ENCODE measurements at regions not wholly inside any gene's neighbourhood (a gene's known extent, or its start where the extent isn't known, plus 50 kb on each side); places are given as distances from the start of the nearest gene placed in this dataset.
"Not testable (repeated sequence)": the region's sequence is repeated elsewhere in the genome, so short reads cannot be mapped to it uniquely, and the experiment has no call there.

GRCh38 chr7:20541608-20542349 lies 73.7 kb upstream of the ABCB5 start:
- H3K27ac Mint-ChIP-seq = no peak overlapping the region
- H3K27me3 Mint-ChIP-seq = no peaks in the 10 kb centered on the region
- no peak overlapping the region for H3K4me3 Mint-ChIP-seq
- CTCF ChIA-PET = no interaction called here
- H3K36me3 Mint-ChIP-seq = no peaks in the 10 kb centered on the region
- no peaks in the 10 kb centered on the region for H3K9me3 Mint-ChIP-seq
- DNase-seq = no peak
- H3K4me1 Mint-ChIP-seq = no peaks in the 10 kb centered on the region

DNA sequence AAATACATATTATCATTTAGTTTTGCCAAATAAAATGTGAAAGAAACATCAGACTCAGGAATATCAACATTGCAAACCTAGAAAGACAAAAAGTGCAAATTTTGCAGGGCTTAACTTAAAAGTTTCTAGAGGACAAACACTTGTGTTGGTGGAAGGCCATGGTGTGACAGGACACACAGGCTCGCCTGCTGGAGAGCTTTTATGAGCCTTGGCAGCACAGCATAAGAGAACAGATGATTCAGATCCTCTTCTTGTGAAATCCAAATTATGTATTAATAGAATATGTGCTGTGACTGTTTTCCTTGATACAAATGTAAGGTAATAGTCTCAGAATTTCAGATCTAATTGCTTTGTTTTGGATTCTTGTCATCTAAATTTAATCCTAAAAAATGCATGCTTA lies 72.9 kb upstream of the ABCB5 start:
- DNase-seq = no peak
- H3K9me3 Mint-ChIP-seq = no peaks in the 10 kb centered on the region
- H3K27me3 Mint-ChIP-seq = no peaks in the 10 kb centered on the region
- no peak overlapping the region for H3K4me3 Mint-ChIP-seq
- no peak overlapping the region for H3K27ac Mint-ChIP-seq
- CTCF ChIA-PET = no interaction called here
- H3K36me3 Mint-ChIP-seq = no peaks in the 10 kb centered on the region
- no peaks in the 10 kb centered on the region for H3K4me1 Mint-ChIP-seq

GRCh38 chr7:20543500-20543899 lies 72.0 kb upstream of the ABCB5 start:
- H3K4me3 Mint-ChIP-seq = no peak overlapping the region
- no peaks in the 10 kb centered on the region for H3K4me1 Mint-ChIP-seq
- no peaks in the 10 kb centered on the region for H3K36me3 Mint-ChIP-seq
- H3K27me3 Mint-ChIP-seq = no peaks in the 10 kb centered on the region
- CTCF ChIA-PET = no interaction called here
- DNase-seq = no peak
- no peaks in the 10 kb centered on the region for H3K9me3 Mint-ChIP-seq
- no peak overlapping the region for H3K27ac Mint-ChIP-seq

GRCh38 chr7:20545016-20545415 lies 70.5 kb upstream of the ABCB5 start:
- no peak overlapping the region for H3K27ac Mint-ChIP-seq
- no peak overlapping the region for H3K4me3 Mint-ChIP-seq
- no peak for DNase-seq
- H3K4me1 Mint-ChIP-seq = no peaks in the 10 kb centered on the region
- no peaks in the 10 kb centered on the region for H3K36me3 Mint-ChIP-seq
- H3K27me3 Mint-ChIP-seq = no peaks in the 10 kb centered on the region
- CTCF ChIA-PET = no interaction called here
- no peaks in the 10 kb centered on the region for H3K9me3 Mint-ChIP-seq

DNA sequence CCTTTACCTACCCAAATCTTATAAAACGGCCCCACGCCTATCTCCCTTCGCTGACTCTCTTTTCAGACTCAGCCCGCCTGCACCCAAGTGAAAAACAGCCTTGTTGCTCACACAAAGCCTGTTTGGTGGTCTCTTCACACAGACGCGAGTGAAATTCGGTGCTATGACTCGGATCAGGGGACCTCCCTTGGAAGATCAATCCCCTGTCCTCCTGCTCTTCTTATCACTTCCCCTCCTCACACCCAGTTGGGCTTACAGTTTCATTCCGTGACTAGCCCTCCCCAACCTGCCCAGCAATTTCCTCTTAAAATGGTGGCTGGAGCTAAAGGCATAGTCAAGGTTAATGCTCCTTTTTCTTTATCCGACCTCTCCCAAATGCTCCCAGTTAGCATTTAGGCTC lies 68.5 kb upstream of the ABCB5 start:
- H3K4me1 Mint-ChIP-seq, H3K4me3 Mint-ChIP-seq, DNase-seq, H3K36me3 Mint-ChIP-seq, H3K9me3 Mint-ChIP-seq, CTCF ChIA-PET, H3K27me3 Mint-ChIP-seq, H3K27ac Mint-ChIP-seq: not testable (repeated sequence)

DNA sequence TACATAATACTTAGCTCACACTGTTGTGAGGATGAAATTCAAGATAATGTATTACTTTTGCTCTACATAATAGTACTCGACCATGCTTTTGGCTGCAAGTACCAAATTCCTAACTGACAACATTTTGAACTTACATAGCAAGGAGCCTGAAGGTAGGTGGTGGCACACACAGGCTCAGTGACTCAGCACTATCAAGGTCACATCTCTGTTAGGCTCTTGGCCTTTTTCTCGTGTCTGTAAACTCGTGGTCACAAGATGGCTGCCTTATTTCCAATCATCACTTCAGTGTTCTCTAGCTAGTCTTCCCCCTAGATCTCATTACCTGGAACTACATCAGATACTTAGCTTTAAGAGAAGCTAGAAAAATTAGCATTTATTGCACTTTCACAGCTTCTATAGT lies 61.4 kb upstream of the ABCB5 start:
- Mint-ChIP-seq H3K27me3 (no peaks in the 10 kb centered on the region), H3K9me3 (peaks cover 2% of the 10 kb centered on the region), H3K4me1 (no peaks in the 10 kb centered on the region), H3K4me3 (no peak overlapping the region), H3K27ac (no peak overlapping the region), H3K36me3 (no peaks in the 10 kb centered on the region)
- DNase-seq = no peak
- CTCF ChIA-PET = interaction anchor here (0.5 kb wide), 1 partner anchor 42 kb away, joined by 3 read pairs; no protein-coding TSS in a partner anchor

DNA sequence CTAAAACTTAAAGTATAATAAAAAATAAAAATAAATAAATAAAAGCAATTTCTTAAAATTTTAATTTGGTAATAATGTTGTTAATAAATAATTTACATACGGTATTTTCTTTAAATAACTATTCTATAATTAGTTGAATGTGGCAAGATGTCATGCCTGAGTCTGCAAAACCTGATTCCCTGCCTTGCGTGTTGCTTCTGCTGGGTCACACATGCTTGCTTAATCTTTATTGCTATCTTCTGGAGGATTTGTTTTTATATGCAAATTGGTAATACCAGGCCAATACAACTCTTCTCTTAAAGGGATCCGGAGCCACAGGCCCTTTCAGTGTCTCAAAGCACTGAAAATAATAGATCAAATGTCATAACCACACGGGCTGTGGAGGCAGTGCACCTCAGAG lies 59.4 kb upstream of the ABCB5 start:
- Mint-ChIP-seq H3K27ac (no peak overlapping the region), H3K27me3 (no peaks in the 10 kb centered on the region), H3K4me1 (no peaks in the 10 kb centered on the region), H3K9me3 (peaks cover 2% of the 10 kb centered on the region), H3K4me3 (no peak overlapping the region), H3K36me3 (no peaks in the 10 kb centered on the region)
- no peak for DNase-seq
- CTCF ChIA-PET = interaction anchor here (0.6 kb wide), 1 partner anchor 184 kb away, joined by 4 read pairs; no protein-coding TSS in a partner anchor

DNA sequence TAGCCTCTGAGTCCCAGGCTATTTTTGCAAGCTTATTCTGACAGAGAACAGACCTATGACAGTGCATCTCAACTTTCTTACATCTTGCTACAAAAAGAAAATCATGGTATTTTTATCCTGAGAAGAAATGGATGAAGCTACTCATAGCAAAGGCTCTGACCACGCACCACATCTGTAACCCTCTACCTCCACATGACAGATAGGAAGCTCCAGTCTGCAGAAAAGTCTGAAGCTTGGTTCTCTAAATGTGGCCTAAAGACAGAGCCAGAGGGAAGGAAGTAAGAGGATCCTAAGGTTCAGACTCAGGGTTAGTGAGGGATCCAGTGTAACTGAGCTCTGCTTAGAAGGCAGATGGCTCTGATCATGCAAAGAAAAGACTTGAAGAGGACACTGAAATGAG lies 58.4 kb upstream of the ABCB5 start:
- H3K9me3 Mint-ChIP-seq = peaks cover 2% of the 10 kb centered on the region
- CTCF ChIA-PET = no interaction called here
- H3K4me3 Mint-ChIP-seq = no peak overlapping the region
- no peak overlapping the region for H3K27ac Mint-ChIP-seq
- H3K4me1 Mint-ChIP-seq = no peaks in the 10 kb centered on the region
- DNase-seq = no peak
- H3K27me3 Mint-ChIP-seq = no peaks in the 10 kb centered on the region
- H3K36me3 Mint-ChIP-seq = no peaks in the 10 kb centered on the region

DNA sequence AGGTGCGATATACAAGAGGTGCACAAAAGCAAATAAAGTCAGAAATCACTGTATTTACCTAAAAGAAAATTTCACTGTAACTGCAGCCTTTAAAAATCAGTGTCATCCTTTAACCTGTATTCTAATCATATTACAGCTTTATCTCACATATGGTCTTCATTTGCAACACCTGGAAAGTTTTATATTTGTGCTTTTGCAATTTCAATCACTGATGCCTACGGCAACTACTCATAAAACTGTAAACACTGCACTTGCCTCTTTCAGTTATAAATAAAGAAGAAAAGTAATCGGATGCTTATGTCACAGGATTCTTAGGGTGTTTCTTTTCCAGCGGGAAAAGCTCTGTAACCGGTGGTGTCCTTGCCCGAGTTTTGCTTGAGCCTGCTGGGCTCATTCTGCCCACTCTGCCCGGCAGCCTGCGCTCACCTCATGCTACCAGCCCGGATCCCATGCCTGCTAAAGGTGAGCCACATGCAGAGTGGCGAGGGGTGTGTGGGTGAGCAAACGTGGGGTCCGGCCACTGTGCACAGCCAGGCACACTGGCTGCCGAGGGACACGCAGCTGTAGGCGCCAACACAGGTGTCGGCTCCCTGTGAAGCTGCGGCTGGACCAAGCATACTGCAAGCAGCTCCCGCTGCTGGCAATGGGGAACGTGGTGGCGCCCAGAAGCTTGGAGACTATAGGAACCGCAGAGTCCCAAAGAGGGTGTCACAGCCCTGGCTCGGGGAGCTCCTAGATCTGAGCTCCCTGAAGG lies 56.3 kb upstream of the ABCB5 start:
- Mint-ChIP-seq H3K9me3 (peaks cover 2% of the 10 kb centered on the region), H3K4me3 (no peak overlapping the region), H3K27me3 (no peaks in the 10 kb centered on the region), H3K36me3 (no peaks in the 10 kb centered on the region), H3K4me1 (no peaks in the 10 kb centered on the region), H3K27ac (no peak overlapping the region)
- DNase-seq = no peak
- CTCF ChIA-PET = no interaction called here

DNA sequence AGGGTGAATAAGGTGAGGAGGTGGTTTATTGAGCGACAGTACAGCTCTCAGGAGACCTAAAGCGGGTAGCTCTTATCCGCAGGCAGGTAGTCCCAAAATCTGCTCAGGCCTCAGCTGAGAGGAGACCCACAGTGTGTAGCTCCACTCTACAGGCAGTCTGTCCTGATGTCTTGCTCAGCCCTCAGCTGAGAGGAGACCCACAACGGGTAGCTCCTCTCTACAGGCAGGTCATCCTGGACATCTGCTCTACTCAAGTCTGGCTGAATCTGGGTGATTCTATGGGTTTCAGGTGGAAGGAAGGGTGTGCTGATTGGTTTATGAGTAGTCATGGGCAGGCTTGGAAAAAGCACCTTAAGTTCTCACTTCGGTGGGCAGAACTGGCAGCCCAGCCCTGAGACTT lies 55.6 kb upstream of the ABCB5 start:
- Mint-ChIP-seq H3K27ac (no peak overlapping the region), H3K27me3 (no peaks in the 10 kb centered on the region), H3K4me1 (no peaks in the 10 kb centered on the region), H3K36me3 (no peaks in the 10 kb centered on the region), H3K9me3 (peaks cover 2% of the 10 kb centered on the region), H3K4me3 (no peak overlapping the region)
- DNase-seq = no peak
- CTCF ChIA-PET = no interaction called here

DNA sequence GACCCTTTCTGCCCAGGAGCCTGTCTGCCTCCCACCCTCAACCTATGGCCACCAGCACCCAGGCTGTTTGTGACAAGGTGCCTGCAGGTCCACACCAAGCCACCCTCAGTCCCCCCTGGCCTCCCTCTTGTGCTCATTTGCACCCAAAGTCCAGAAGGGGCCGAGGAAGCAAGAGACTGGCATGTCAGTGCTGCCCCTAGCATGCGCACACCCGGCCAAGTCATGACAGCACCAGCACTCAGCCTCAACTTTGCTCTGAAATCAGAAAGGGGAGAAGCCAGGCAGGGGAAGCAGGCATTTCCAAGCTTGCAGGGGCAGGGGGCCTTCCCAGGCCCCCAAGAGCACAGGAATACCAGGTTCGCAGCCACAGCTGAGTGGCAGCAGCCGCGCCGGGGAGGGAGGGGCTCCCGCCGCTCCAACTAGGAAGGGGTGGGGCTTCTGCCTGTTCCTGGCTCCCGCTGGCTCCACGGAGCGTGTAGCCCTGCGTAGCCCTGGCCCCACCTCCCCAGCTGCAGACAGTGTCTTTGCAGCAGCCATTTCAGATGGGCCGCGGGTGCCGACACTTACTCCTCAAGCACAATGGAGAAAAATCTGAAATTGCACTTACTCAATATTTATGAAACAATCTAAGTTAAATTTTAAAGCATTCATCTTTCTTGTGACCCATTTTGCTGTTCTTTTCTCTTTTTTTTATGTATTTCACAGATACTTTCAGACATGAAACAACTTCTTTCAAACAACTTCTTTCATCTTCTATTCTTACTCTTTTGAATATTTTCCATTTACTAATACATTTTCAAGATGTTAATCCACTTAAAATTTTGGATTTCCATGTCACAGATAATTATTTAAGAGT lies 54.9 kb upstream of the ABCB5 start:
- Mint-ChIP-seq H3K36me3 (no peaks in the 10 kb centered on the region), H3K27ac (no peak overlapping the region), H3K4me1 (no peaks in the 10 kb centered on the region), H3K4me3 (no peak overlapping the region), H3K9me3 (peaks cover 2% of the 10 kb centered on the region), H3K27me3 (no peaks in the 10 kb centered on the region)
- CTCF ChIA-PET = no interaction called here
- no peak for DNase-seq

DNA sequence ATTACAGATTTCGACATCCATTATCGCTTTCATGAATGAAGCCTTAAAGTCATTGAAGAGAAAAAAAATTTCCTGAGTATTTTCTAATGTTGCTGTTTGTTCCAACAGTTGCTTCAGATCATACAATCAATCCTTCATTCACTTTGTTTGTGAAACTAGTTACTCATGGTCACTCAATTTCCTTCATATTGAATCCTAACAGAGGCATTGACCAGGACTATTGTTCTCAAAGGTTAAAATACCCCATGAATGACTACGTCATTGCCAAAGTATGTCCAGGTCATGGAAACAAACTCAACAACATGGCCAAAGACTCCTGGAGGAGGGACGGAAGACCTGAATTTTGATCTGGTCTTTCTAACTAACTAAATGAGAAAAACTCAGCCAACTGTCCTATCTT lies 54.0 kb upstream of the ABCB5 start:
- Mint-ChIP-seq H3K9me3 (no peaks in the 10 kb centered on the region), H3K27me3 (no peaks in the 10 kb centered on the region), H3K4me3 (no peak overlapping the region), H3K27ac (no peak overlapping the region), H3K4me1 (no peaks in the 10 kb centered on the region), H3K36me3 (no peaks in the 10 kb centered on the region)
- DNase-seq = no peak
- CTCF ChIA-PET = no interaction called here

DNA sequence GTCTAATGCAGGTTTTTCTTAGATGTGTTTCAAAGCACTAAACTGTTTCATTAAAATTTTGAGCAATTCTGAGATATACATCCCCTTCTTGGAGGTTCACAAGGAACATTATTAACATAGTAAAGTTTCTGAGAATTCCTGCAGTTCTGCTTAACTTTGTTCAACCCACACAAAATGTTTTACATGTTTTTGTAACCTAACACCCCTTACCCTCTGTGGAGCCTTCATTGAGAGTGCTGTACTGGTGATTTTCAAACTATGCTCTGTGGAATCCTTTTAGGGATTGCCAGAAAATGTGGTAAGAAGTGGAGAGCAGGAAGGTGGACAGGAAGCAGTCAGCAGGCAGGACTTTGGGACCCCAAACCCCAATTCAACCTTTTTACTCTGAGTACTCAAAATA lies 53.6 kb upstream of the ABCB5 start:
- H3K27me3 Mint-ChIP-seq = no peaks in the 10 kb centered on the region
- CTCF ChIA-PET = no interaction called here
- no peak for DNase-seq
- H3K9me3 Mint-ChIP-seq = no peaks in the 10 kb centered on the region
- no peaks in the 10 kb centered on the region for H3K36me3 Mint-ChIP-seq
- no peaks in the 10 kb centered on the region for H3K4me1 Mint-ChIP-seq
- H3K27ac Mint-ChIP-seq = no peak overlapping the region
- H3K4me3 Mint-ChIP-seq = no peak overlapping the region

DNA sequence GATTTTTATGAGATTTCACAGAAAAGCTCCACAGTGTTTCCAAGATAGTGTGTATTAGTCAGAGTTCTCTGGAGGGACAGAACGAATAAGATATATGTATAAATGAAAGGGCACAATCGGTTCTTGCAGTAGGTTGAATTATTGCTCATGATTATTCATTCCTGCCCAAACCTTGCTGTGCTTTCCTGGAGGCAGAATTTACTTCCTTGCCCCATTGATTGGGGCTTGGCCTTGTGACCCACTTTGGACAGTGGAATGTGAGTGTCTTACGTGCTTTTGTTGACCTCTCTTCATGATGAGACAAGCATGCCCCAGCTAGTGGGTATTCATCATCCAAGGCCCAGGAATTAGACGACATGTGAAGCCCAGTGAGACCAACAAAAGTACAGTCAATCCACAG lies 53.0 kb upstream of the ABCB5 start:
- H3K27me3 Mint-ChIP-seq = no peaks in the 10 kb centered on the region
- H3K4me1 Mint-ChIP-seq = no peaks in the 10 kb centered on the region
- H3K9me3 Mint-ChIP-seq = no peaks in the 10 kb centered on the region
- no peak overlapping the region for H3K4me3 Mint-ChIP-seq
- CTCF ChIA-PET = no interaction called here
- DNase-seq = no peak
- H3K27ac Mint-ChIP-seq = no peak overlapping the region
- H3K36me3 Mint-ChIP-seq = no peaks in the 10 kb centered on the region
